HepG2 (cell line): ENCODE measurements at regions not wholly inside any gene's neighbourhood (a gene's known extent, or its start where the extent isn't known, plus 50 kb on each side); places are given as distances from the start of the nearest gene placed in this dataset.

Source experiments
- CTCF ChIP-seq: sonication (generic); formaldehyde crosslinking; IDR thresholded peaks from 2 replicates; pipeline ENCODE4 v1.5.0; 2020; ENCODE audit warnings: mild to moderate bottlenecking, missing genetic modification reagents, moderate library complexity
- RAD21 ChIP-seq: fragments of 450-650 bp; formaldehyde crosslinking; IDR thresholded peaks from 2 replicates; pipeline ENCODE4 v1.5.0; 2020; ENCODE audit warnings: mild to moderate bottlenecking
- RAD51 ChIP-seq: fragments of 450-650 bp; IDR thresholded peaks from 2 replicates; pipeline ENCODE4 v1.6.1; 2016; ENCODE audit warnings: borderline replicate concordance
- ZNF362 ChIP-seq: sonication (generic); formaldehyde crosslinking; IDR thresholded peaks from 2 replicates; pipeline ENCODE4 v1.4.0; 2020; ENCODE audit warnings: missing genetic modification reagents, mild to moderate bottlenecking, borderline replicate concordance

- no peak for TF ChIP-seq CTCF
- no peak for TF ChIP-seq RAD51
- no peak for TF ChIP-seq ZNF362 (CRISPR knock-in tag)
- TF ChIP-seq RAD21 (CRISPR knock-in tag), result no peak
Measured at GRCh38 chr2:41475959-41476358, 571.9 kb upstream of the PKDCC start.
